Peyer's patch (tissue), 4 donors: ENCODE measurements at regions not wholly inside any gene's neighbourhood (a gene's known extent, or its start where the extent isn't known, plus 50 kb on each side); places are given as distances from the start of the nearest gene placed in this dataset.

Experiments used
- POLR2A ChIP-seq, 2 donors: fragments of 450-650 bp; IDR thresholded peaks; one replicate each; pipeline ENCODE4 v1.5.1; 2017; ENCODE audit warnings: antibody characterized with exemption in 2 of 2, mild to moderate bottlenecking in 2 of 2, moderate library complexity in 2 of 2
- TF ChIP-seq, protein P1 (sequence below), 6 experiments: fragments of 450-650 bp in 4 of 6; fragments of 200-600 bp in 2 of 6; sonication (generic) in 1 of 6; IDR thresholded peaks; one replicate each; pipeline ENCODE4 v1.5.1; 2017 to 2019; ENCODE audit warnings: antibody characterized with exemption in 6 of 6, mild to moderate bottlenecking in 3 of 6, moderate library complexity in 1 of 6

DNA sequence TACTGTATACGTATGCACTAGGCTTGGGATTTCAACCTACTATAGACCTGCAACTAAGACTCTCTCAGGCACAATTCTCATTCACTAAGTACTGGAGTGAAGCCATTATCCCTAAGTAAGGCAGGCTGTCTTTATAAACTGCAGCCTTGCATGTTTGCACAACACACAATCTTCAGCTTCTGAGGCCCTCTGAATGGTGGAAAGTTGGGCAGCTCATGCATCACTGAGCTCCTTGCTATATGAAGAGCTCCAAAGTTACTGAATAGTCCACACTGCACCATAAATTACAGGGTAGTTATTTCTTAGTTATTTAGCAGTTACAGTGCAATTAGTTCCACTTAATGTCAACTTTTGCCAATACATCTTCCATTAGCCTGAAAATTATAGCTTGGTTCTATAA, 384.6 kb downstream of the BRINP1 start:
- TF ChIP-seq, protein P1, sequence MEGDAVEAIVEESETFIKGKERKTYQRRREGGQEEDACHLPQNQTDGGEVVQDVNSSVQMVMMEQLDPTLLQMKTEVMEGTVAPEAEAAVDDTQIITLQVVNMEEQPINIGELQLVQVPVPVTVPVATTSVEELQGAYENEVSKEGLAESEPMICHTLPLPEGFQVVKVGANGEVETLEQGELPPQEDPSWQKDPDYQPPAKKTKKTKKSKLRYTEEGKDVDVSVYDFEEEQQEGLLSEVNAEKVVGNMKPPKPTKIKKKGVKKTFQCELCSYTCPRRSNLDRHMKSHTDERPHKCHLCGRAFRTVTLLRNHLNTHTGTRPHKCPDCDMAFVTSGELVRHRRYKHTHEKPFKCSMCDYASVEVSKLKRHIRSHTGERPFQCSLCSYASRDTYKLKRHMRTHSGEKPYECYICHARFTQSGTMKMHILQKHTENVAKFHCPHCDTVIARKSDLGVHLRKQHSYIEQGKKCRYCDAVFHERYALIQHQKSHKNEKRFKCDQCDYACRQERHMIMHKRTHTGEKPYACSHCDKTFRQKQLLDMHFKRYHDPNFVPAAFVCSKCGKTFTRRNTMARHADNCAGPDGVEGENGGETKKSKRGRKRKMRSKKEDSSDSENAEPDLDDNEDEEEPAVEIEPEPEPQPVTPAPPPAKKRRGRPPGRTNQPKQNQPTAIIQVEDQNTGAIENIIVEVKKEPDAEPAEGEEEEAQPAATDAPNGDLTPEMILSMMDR (IDR thresholded peaks at IDR 0.05): no peak
- no peak for TF ChIP-seq POLR2A (IDR thresholded peaks at IDR 0.05)
